PC-3 (cell line): ENCODE measurements at regions not wholly inside any gene's neighbourhood (a gene's known extent, or its start where the extent isn't known, plus 50 kb on each side); places are given as distances from the start of the nearest gene placed in this dataset.

Experiments used
- ATAC-seq: fragments of 200-7000 bp; cut with Tn5 transposase; 2 replicates; pipeline ENCODE4 v1.9.1; 2020; ENCODE audit warnings: mild to moderate bottlenecking, moderate library complexity
- BruUV-seq: library from RNA; stranded (reverse); fragments of 400-500 nt; replicated peaks from 2 replicates; lab custom pipeline; 2021; lab: Mats Ljungman, UMichigan
- CTCF ChIA-PET: fragments of 300-600 bp; sonication (Branson Sonifier 250); formaldehyde crosslinking; loops from one replicate; lab custom pipeline; 2022; ENCODE audit warnings: antibody characterized with exemption; lab: Charles Lee
- POLR2A ChIA-PET: fragments of 300-600 bp; sonication (Branson Sonifier 250); formaldehyde crosslinking; loops from one replicate; lab custom pipeline; 2022; ENCODE audit warnings: antibody characterized with exemption; ENCODE audit not compliant: unreplicated experiment; lab: Charles Lee
- DNase-seq: peaks from one replicate; pipeline ENCODE4 v3.0.0-alpha.2; 2015
- H2AFZ ChIP-seq: fragments of 300-600 bp; sonication (generic); 2 replicates; pipeline ENCODE4 v1.6.0; 2016; ENCODE audit warnings: antibody characterized with exemption, low read length
- H3F3A ChIP-seq: fragments of 300-600 bp; sonication (generic); one replicate; pipeline ENCODE4 v1.6.0; 2017; ENCODE audit warnings: antibody characterized with exemption, low read length, control low read depth, mild to moderate bottlenecking; ENCODE audit not compliant: unreplicated experiment
- H3K27ac ChIP-seq: fragments of 300-600 bp; sonication (generic); 2 replicates; pipeline ENCODE4 v1.5.1; 2016; ENCODE audit warnings: mild to moderate bottlenecking, low read length
- H3K27me3 ChIP-seq: fragments of 300-600 bp; sonication (generic); 2 replicates; pipeline ENCODE4 v1.6.1; 2016; ENCODE audit warnings: low read length, mixed read lengths
- H3K36me3 ChIP-seq: fragments of 300-600 bp; sonication (generic); 2 replicates; pipeline ENCODE4 v1.6.1; 2016; ENCODE audit warnings: low read depth, mixed run types, low read length, mixed read lengths
- H3K4me1 ChIP-seq: fragments of 300-600 bp; sonication (generic); 2 replicates; pipeline ENCODE4 v1.5.1; 2016; ENCODE audit warnings: low read length; ENCODE audit not compliant: insufficient read depth
- H3K4me2 ChIP-seq: fragments of 300-600 bp; sonication (generic); 2 replicates; pipeline ENCODE4 v1.6.0; 2016; ENCODE audit warnings: low read length
- H3K4me3 ChIP-seq: fragments of 300-600 bp; sonication (generic); 2 replicates; pipeline ENCODE4 v1.5.1; 2016; ENCODE audit warnings: mild to moderate bottlenecking, low read length, mixed read lengths
- H3K79me2 ChIP-seq: fragments of 300-600 bp; sonication (generic); 2 replicates; pipeline ENCODE4 v1.6.1; 2017; ENCODE audit warnings: low read length, mixed read lengths
- H3K9ac ChIP-seq: fragments of 300-600 bp; sonication (generic); 2 replicates; pipeline ENCODE4 v1.6.0; 2016; ENCODE audit warnings: mild to moderate bottlenecking, low read length
- H3K9me2 ChIP-seq: fragments of 300-600 bp; sonication (generic); replicated peaks from 2 replicates; pipeline ENCODE4 v1.6.1; 2016; ENCODE audit warnings: mixed run types, low read length, mixed read lengths
- H3K9me3 ChIP-seq: fragments of 300-600 bp; sonication (generic); 2 replicates; pipeline ENCODE4 v1.6.1; 2016; ENCODE audit warnings: low read length, mixed read lengths
- H4K20me1 ChIP-seq: fragments of 300-600 bp; sonication (generic); 2 replicates; pipeline ENCODE4 v1.6.1; 2016; ENCODE audit warnings: low read length, mixed read lengths
- EZH2 ChIP-seq: fragments of 300-600 bp; sonication (generic); IDR thresholded peaks from one replicate; pipeline ENCODE4 v1.6.1; 2017; ENCODE audit warnings: antibody characterized with exemption, mild to moderate bottlenecking, low read length; ENCODE audit not compliant: unreplicated experiment
- EZH2phosphoT487 ChIP-seq: fragments of 300-600 bp; sonication (generic); IDR thresholded peaks from 2 replicates; pipeline ENCODE4 v1.6.1; 2018; ENCODE audit warnings: mild to moderate bottlenecking, antibody characterized with exemption, low read length, borderline replicate concordance
- intact Hi-C: fragments of 100-400 bp; cut with micrococcal nuclease; formaldehyde crosslinking; loops from 2 replicates; pipeline ENCODE4 v1.9.0; 2023
- TF ChIP-seq, protein P1 (sequence below): fragments of 300-600 bp; sonication (generic); conservative IDR thresholded peaks from 2 replicates; pipeline ENCODE4 v1.5.1; 2017; ENCODE audit warnings: antibody characterized with exemption, low read depth, mild to moderate bottlenecking, low read length

DNA sequence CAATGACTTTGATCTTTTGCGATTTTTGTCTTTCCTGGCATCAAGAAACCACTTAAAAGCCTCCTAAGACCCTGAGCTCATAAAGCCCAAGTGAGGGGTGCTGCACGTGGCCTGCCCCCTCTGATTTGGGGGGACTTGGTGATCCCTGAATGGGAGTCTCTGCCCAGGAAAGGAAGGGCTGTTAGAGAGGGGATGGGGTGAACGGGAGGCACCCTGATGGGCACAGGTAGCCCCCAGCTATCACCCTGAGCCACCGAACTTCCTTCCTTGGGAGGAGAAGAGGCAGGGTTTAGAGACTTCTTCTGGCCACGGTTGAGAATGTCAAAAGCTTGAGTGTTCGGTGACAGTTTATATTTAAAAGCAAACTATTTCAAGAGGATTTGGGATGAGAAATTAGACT, 305.5 kb downstream of the ZNF536 start:
- no peaks in the 10 kb centered on the region for H3K9me2 ChIP-seq
- no peaks in the 10 kb centered on the region for H3K79me2 ChIP-seq
- H3F3A ChIP-seq, result no peaks in the 10 kb centered on the region
- DNase-seq (no peak), ATAC-seq (no peak)
- no peak for TF ChIP-seq EZH2phosphoT487
- no peak overlapping the region for H3K9ac ChIP-seq
- H3K27ac ChIP-seq, result no peak overlapping the region
- H4K20me1 ChIP-seq, result no peaks in the 10 kb centered on the region
- 0 out of 2 replicates have a peak, but pooled peaks cover 9% of the 10 kb centered on the region for H3K27me3 ChIP-seq
- BruUV-seq, result no TSS peak
- H3K4me2 ChIP-seq, result no peak overlapping the region
- POLR2A ChIA-PET, result no interaction called here
- intact Hi-C loops, result no loop called here
- no peaks in the 10 kb centered on the region for H3K9me3 ChIP-seq
- no peaks in the 10 kb centered on the region for H3K36me3 ChIP-seq
- H3K4me1 ChIP-seq, result no peaks in the 10 kb centered on the region
- no peak overlapping the region for H2AFZ ChIP-seq
- H3K4me3 ChIP-seq, result no peak overlapping the region
- CTCF ChIA-PET, result no interaction called here

DNA sequence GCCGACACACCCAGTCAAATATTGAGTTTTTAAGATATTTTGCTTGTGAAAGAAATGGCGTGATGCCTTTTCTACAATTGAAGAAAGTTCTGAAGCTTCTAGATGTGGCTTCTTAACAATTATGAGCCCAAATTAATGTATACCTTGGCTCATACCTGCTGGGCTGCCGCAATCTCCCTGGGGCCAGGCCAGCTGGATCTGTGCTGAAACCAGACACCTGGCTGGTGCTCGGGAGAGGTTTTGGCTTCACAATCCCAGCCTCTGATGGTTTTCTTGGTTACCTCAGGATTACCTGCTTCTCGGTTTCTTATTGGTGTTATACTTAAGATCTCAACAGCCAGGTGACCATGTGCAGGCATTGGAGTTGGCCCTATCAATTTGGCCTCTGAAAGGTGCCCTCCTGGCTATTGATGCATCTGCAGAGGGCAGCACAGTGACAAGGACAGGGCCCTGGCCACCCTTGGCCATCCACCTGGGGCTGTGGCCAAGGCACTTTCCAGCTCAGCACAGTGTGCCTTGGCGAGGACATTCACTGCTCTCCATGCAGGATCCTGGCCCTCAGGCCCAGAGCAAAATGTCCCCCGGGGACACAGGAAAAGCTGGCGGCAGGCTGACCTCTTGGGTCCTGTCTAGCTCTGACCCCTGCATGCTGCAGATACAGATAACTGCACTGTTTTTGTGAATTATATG, 305.0 kb downstream of the ZNF536 start:
- intact Hi-C loops, result no loop called here
- Histone ChIP-seq H3K4me2 (no peak overlapping the region), H3K27ac (no peak overlapping the region), H3K79me2 (no peaks in the 10 kb centered on the region), H3K9me2 (no peaks in the 10 kb centered on the region), H4K20me1 (no peaks in the 10 kb centered on the region), H2AFZ (no peak overlapping the region), H3K4me1 (no peaks in the 10 kb centered on the region), H3F3A (no peaks in the 10 kb centered on the region), H3K27me3 (0 out of 2 replicates have a peak, but pooled peaks cover 11% of the 10 kb centered on the region), H3K36me3 (no peaks in the 10 kb centered on the region), H3K4me3 (no peak overlapping the region), H3K9me3 (no peaks in the 10 kb centered on the region), H3K9ac (no peak overlapping the region)
- BruUV-seq, result no TSS peak
- ChIA-PET CTCF (no interaction called here), POLR2A (no interaction called here)
- ATAC-seq, result no peak
- no peak for DNase-seq
- TF ChIP-seq EZH2phosphoT487, result no peak
- TF ChIP-seq EZH2, result no peak
- TF ChIP-seq, protein P1, sequence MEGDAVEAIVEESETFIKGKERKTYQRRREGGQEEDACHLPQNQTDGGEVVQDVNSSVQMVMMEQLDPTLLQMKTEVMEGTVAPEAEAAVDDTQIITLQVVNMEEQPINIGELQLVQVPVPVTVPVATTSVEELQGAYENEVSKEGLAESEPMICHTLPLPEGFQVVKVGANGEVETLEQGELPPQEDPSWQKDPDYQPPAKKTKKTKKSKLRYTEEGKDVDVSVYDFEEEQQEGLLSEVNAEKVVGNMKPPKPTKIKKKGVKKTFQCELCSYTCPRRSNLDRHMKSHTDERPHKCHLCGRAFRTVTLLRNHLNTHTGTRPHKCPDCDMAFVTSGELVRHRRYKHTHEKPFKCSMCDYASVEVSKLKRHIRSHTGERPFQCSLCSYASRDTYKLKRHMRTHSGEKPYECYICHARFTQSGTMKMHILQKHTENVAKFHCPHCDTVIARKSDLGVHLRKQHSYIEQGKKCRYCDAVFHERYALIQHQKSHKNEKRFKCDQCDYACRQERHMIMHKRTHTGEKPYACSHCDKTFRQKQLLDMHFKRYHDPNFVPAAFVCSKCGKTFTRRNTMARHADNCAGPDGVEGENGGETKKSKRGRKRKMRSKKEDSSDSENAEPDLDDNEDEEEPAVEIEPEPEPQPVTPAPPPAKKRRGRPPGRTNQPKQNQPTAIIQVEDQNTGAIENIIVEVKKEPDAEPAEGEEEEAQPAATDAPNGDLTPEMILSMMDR, result no peak

DNA sequence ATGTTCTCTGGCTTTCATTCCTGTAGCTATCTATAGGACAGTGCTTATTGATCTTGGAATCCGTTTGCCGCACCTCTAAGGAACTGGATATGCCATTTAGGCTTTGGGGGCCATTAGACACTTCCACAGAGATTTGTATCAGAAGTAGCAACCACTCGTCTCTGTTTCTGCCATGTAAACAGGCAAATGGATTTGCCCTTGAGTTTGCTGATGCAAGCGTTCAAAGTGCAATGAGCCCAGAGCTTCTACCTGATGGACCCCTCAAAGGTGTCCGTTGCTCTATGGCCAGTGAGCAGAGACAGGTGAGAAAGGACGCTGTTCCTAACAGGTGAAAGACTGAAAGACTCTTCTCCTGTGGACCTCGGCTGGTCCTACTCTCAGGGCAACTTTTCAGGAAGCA, 302.9 kb downstream of the ZNF536 start:
- no peak for DNase-seq
- Histone ChIP-seq H3K79me2 (no peaks in the 10 kb centered on the region), H3K4me1 (no peaks in the 10 kb centered on the region), H3K4me2 (no peak overlapping the region), H3K9me3 (no peaks in the 10 kb centered on the region), H3F3A (no peaks in the 10 kb centered on the region), H3K27me3 (peaks cover 11% of the 10 kb centered on the region; the same call in 1 of the 2 replicates), H3K9ac (no peak overlapping the region), H3K36me3 (no peaks in the 10 kb centered on the region), H4K20me1 (no peaks in the 10 kb centered on the region), H2AFZ (no peak overlapping the region), H3K9me2 (no peaks in the 10 kb centered on the region), H3K27ac (no peak overlapping the region), H3K4me3 (no peak overlapping the region)
- ChIA-PET CTCF (no interaction called here), POLR2A (no interaction called here)
- no peak for ATAC-seq
- intact Hi-C loops, result no loop called here
- no peak for TF ChIP-seq EZH2phosphoT487
- TF ChIP-seq EZH2, result no peak
- TF ChIP-seq, protein P1, result no peak
- no TSS peak for BruUV-seq
